Type B pancreatic cell (in vitro differentiated cells): ENCODE measurements at regions not wholly inside any gene's neighbourhood (a gene's known extent, or its start where the extent isn't known, plus 50 kb on each side); places are given as distances from the start of the nearest gene placed in this dataset.

Experiments used
- DNase-seq: peaks from one replicate; pipeline ENCODE4 v3.0.0; 2021; ENCODE audit warnings: mixed read lengths; ENCODE audit not compliant: unreplicated experiment; ENCODE audit errors: extremely low spot score
- H3K27ac Mint-ChIP-seq: 2 replicates; pipeline ENCODE4 v1.8.0; 2021; ENCODE audit warnings: mild to moderate bottlenecking, mixed read lengths
- H3K27me3 Mint-ChIP-seq: 2 replicates; pipeline ENCODE4 v1.8.0; 2021; ENCODE audit warnings: mixed read lengths
- H3K36me3 Mint-ChIP-seq: 2 replicates; pipeline ENCODE4 v1.8.0; 2021; ENCODE audit warnings: mixed read lengths
- H3K4me1 Mint-ChIP-seq: one replicate; pipeline ENCODE4 v1.8.0; 2021; ENCODE audit warnings: mixed read lengths; ENCODE audit not compliant: unreplicated experiment
- H3K4me3 Mint-ChIP-seq: 2 replicates; pipeline ENCODE4 v1.8.0; 2021; ENCODE audit warnings: mild to moderate bottlenecking, mixed read lengths
- H3K9me3 Mint-ChIP-seq: 2 replicates; pipeline ENCODE4 v1.8.0; 2021; ENCODE audit warnings: mixed read lengths
- CTCF ChIP-seq: fragments of 200-600 bp; sonication (generic); conservative IDR thresholded peaks from 2 replicates; pipeline ENCODE4 v1.5.0; 2021; ENCODE audit warnings: antibody characterized with exemption, mild to moderate bottlenecking

GRCh38 chr2:155080373-155080772, 381.9 kb downstream of the KCNJ3 start:
- Mint-ChIP-seq H3K27me3 (no peaks in the 10 kb centered on the region), H3K9me3 (no peaks in the 10 kb centered on the region), H3K36me3 (no peaks in the 10 kb centered on the region), H3K4me3 (no peak overlapping the region), H3K4me1 (peaks cover 4% of the 10 kb centered on the region), H3K27ac (no peak overlapping the region)
- TF ChIP-seq CTCF = no peak
- no peak for DNase-seq

- no peak overlapping the region for H3K4me3 Mint-ChIP-seq
- H3K27me3 Mint-ChIP-seq = no peaks in the 10 kb centered on the region
- H3K27ac Mint-ChIP-seq = no peak overlapping the region
- H3K9me3 Mint-ChIP-seq = no peaks in the 10 kb centered on the region
- no peaks in the 10 kb centered on the region for H3K4me1 Mint-ChIP-seq
- no peak for DNase-seq
- no peak for TF ChIP-seq CTCF
- no peaks in the 10 kb centered on the region for H3K36me3 Mint-ChIP-seq
Measured at GRCh38 chr2:155070489-155070888, 372.0 kb downstream of the KCNJ3 start.

GRCh38 chr2:155062922-155063258, 364.4 kb downstream of the KCNJ3 start:
- no peaks in the 10 kb centered on the region for H3K4me1 Mint-ChIP-seq
- no peak overlapping the region for H3K27ac Mint-ChIP-seq
- DNase-seq = no peak
- TF ChIP-seq CTCF = no peak
- no peaks in the 10 kb centered on the region for H3K9me3 Mint-ChIP-seq
- no peaks in the 10 kb centered on the region for H3K36me3 Mint-ChIP-seq
- no peak overlapping the region for H3K4me3 Mint-ChIP-seq
- no peaks in the 10 kb centered on the region for H3K27me3 Mint-ChIP-seq

- no peak for TF ChIP-seq CTCF
- no peaks in the 10 kb centered on the region for H3K36me3 Mint-ChIP-seq
Measured at GRCh38 chr2:155062250-155062921, 363.9 kb downstream of the KCNJ3 start.

GRCh38 chr2:155060896-155061295, 362.4 kb downstream of the KCNJ3 start:
- no peaks in the 10 kb centered on the region for H3K36me3 Mint-ChIP-seq
- no peak overlapping the region for H3K27ac Mint-ChIP-seq
- DNase-seq = no peak
- H3K9me3 Mint-ChIP-seq = no peaks in the 10 kb centered on the region
- H3K4me3 Mint-ChIP-seq = no peak overlapping the region
- H3K4me1 Mint-ChIP-seq = no peaks in the 10 kb centered on the region
- H3K27me3 Mint-ChIP-seq = no peaks in the 10 kb centered on the region
- no peak for TF ChIP-seq CTCF

More at GRCh38 chr2:155062250-155062921, 363.9 kb downstream of the KCNJ3 start:
- H3K27me3 Mint-ChIP-seq = no peaks in the 10 kb centered on the region
- no peak overlapping the region for H3K4me3 Mint-ChIP-seq
- no peak for DNase-seq
- H3K9me3 Mint-ChIP-seq = no peaks in the 10 kb centered on the region
- no peaks in the 10 kb centered on the region for H3K4me1 Mint-ChIP-seq
- no peak overlapping the region for H3K27ac Mint-ChIP-seq

- Mint-ChIP-seq H3K4me3 (no peak overlapping the region), H3K27ac (no peak overlapping the region), H3K9me3 (no peaks in the 10 kb centered on the region), H3K4me1 (no peaks in the 10 kb centered on the region), H3K36me3 (no peaks in the 10 kb centered on the region), H3K27me3 (no peaks in the 10 kb centered on the region)
- no peak for DNase-seq
- no peak for TF ChIP-seq CTCF
Measured at GRCh38 chr2:155054712-155055111, 356.2 kb downstream of the KCNJ3 start.
